AG10803 (cell line): ENCODE measurements at regions not wholly inside any gene's neighbourhood (a gene's known extent, or its start where the extent isn't known, plus 50 kb on each side); places are given as distances from the start of the nearest gene placed in this dataset.
"Not testable (repeated sequence)": the region's sequence is repeated elsewhere in the genome, so short reads cannot be mapped to it uniquely, and the experiment has no call there.

ENCODE experiments used
- DNase-seq: peaks from one replicate; pipeline ENCODE4 v3.0.0; 2010; ENCODE audit warnings: low read depth
- H3K4me3 ChIP-seq: 2 replicates; pipeline ENCODE4 v1.5.1; 2011; ENCODE audit warnings: mild to moderate bottlenecking, low read length, control low read depth
- CTCF ChIP-seq: conservative IDR thresholded peaks from 2 replicates; pipeline ENCODE4 v1.5.1; 2011; ENCODE audit warnings: mild to moderate bottlenecking, low read length, control low read depth, inconsistent platforms

GRCh38 chr7:112942981-112943380 is 143.6 kb downstream of the GPR85 start:
- H3K4me3 ChIP-seq, result no peak overlapping the region
- no peak for TF ChIP-seq CTCF
- DNase-seq, result no peak

GRCh38 chr7:112942125-112942524 is 144.5 kb downstream of the GPR85 start:
- H3K4me3 ChIP-seq, DNase-seq: not testable (repeated sequence)

- no peak for DNase-seq
- TF ChIP-seq CTCF, result no peak
- peak overlapping the region; percentile 73 for H3K4me3 ChIP-seq
Measured at GRCh38 chr7:112940314-112940732, 146.3 kb downstream of the GPR85 start.

- H3K4me3 ChIP-seq, result peak overlapping the region; percentile 85
- TF ChIP-seq CTCF, result no peak
- DNase-seq, result peak; percentile 99
Measured at GRCh38 chr7:112939574-112940313, 146.9 kb downstream of the GPR85 start.

GRCh38 chr7:112938863-112939573 is 147.6 kb downstream of the GPR85 start:
- peak overlapping the region; percentile 85 for H3K4me3 ChIP-seq
- peak; percentile 47 for DNase-seq
- TF ChIP-seq CTCF, result no peak

GRCh38 chr7:112937651-112938415 is 147.6 kb upstream of the TMEM168 start:
- TF ChIP-seq CTCF, result no peak
- H3K4me3 ChIP-seq, result peak overlapping the region; percentile 85
- peak; percentile 84 for DNase-seq

- H3K4me3 ChIP-seq, result no peak overlapping the region
- TF ChIP-seq CTCF, result no peak
- DNase-seq, result no peak
Measured at GRCh38 chr7:112933598-112933997, 143.4 kb upstream of the TMEM168 start.
